H1 (cell line): ENCODE measurements at regions not wholly inside any gene's neighbourhood (a gene's known extent, or its start where the extent isn't known, plus 50 kb on each side); places are given as distances from the start of the nearest gene placed in this dataset.

Experiments
- ASH2L ChIP-seq: fragments of 200-600, 300-600 bp; sonication (generic); IDR thresholded peaks from one replicate; pipeline ENCODE4 v1.7.1; 2017; ENCODE audit warnings: low read length
- CTBP2 ChIP-seq: IDR thresholded peaks from 2 replicates; pipeline ENCODE4 v1.7.0; 2011; ENCODE audit warnings: borderline replicate concordance, mild to moderate bottlenecking, moderate library complexity, mixed read lengths, low read length; ENCODE audit not compliant: insufficient read depth, insufficient read length
- EP300 ChIP-seq, 2 experiments: IDR thresholded peaks; 1 replicate in 1 of 2; 2 replicates in 1 of 2; pipeline ENCODE4 v1.6.1; 2011 to 2012; ENCODE audit warnings: low read depth in 2 of 2, low read length in 2 of 2, mild to moderate bottlenecking in 2 of 2, borderline replicate concordance in 1 of 2, inconsistent platforms in 1 of 2, moderate library complexity in 1 of 2
- FOSL1 ChIP-seq: IDR thresholded peaks from 2 replicates; pipeline ENCODE4 v1.6.1; 2011; ENCODE audit warnings: mild to moderate bottlenecking, low read depth, low read length, moderate library complexity; ENCODE audit not compliant: insufficient read depth
- GABPA ChIP-seq: IDR thresholded peaks from 2 replicates; pipeline ENCODE4 v1.6.1; 2011; ENCODE audit warnings: mild to moderate bottlenecking, low read length, moderate library complexity, borderline replicate concordance; ENCODE audit not compliant: insufficient read depth
- RBBP5 ChIP-seq: IDR thresholded peaks from 2 replicates; pipeline ENCODE4 v1.7.1; 2012; ENCODE audit warnings: low read depth, mild to moderate bottlenecking, inconsistent platforms, low read length, moderate library complexity, borderline replicate concordance
- RNF2 ChIP-seq: fragments of 200-900, 300-1000 bp; sonication (generic); IDR thresholded peaks from 2 replicates; pipeline ENCODE4 v1.7.1; 2016; ENCODE audit warnings: borderline replicate concordance, low read depth, mild to moderate bottlenecking, antibody characterized with exemption, low read length; ENCODE audit not compliant: poor library complexity, severe bottlenecking; ENCODE audit errors: missing control alignments

DNA sequence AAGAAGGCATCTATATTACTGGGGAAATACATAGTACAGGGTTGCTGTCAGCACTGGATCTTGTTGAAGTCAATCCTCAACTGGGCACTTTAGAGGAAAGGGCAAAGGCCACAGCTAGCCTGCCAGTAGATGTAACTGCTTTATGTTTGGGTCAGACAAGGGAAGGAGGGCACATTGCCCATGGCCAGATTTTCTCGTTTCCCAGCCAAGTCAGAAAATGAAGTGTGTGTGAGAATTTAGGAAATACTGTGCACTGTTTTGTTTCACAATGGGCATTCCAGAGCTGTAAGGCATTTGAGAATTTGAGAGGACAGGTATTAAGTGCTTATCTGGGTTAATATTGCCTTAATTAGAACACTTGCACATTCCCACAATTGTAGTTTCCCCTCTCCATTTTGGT lies 183.9 kb upstream of the MCHR2 start (continued):
- TF ChIP-seq RNF2 (no peak), GABPA (no peak), ASH2L (no peak), EP300 (IDR thresholded peaks at IDR 0.05; ENCODE audit: borderline replicate concordance in 1 of 2, low read depth in 2 of 2, low read length in 2 of 2) (no peak), FOSL1 (no peak), CTBP2 (no peak), RBBP5 (no peak)
